GM12872 (cell line): ENCODE measurements at regions not wholly inside any gene's neighbourhood (a gene's known extent, or its start where the extent isn't known, plus 50 kb on each side); places are given as distances from the start of the nearest gene placed in this dataset.
A peak's percentile ranks its signal among the peaks of the same experiment; 100 is the strongest.

Experiments
- CTCF ChIP-seq: IDR thresholded peaks from 3 replicates; pipeline ENCODE4 v1.5.1; 2011; ENCODE audit warnings: low read depth, mild to moderate bottlenecking, low read length, moderate library complexity; ENCODE audit not compliant: insufficient read depth

- no peak for TF ChIP-seq CTCF
Measured at GRCh38 chr20:62576815-62577489, 65.4 kb upstream of the SLCO4A1 start.

GRCh38 chr20:62577490-62577836, 64.8 kb upstream of the SLCO4A1 start:
- no peak for TF ChIP-seq CTCF

- TF ChIP-seq CTCF: 0 out of 3 replicates have a peak, but pooled peaks have one; percentile 2
Measured at GRCh38 chr20:62578294-62578897, 63.9 kb upstream of the SLCO4A1 start.

GRCh38 chr20:62580052-62580451, 62.3 kb upstream of the SLCO4A1 start:
- TF ChIP-seq CTCF: no peak

- no peak for TF ChIP-seq CTCF
Measured at GRCh38 chr20:62580733-62581132, 61.6 kb upstream of the SLCO4A1 start.

- TF ChIP-seq CTCF: no peak
Measured at GRCh38 chr20:62581308-62581707, 61.0 kb upstream of the SLCO4A1 start.

- no peak for TF ChIP-seq CTCF
Measured at GRCh38 chr20:62581806-62582205, 60.5 kb upstream of the SLCO4A1 start.
